UCSD-AML1 (cell line): ENCODE measurements at regions not wholly inside any gene's neighbourhood (a gene's known extent, or its start where the extent isn't known, plus 50 kb on each side); places are given as distances from the start of the nearest gene placed in this dataset.
"Not testable (repeated sequence)": the region's sequence is repeated elsewhere in the genome, so short reads cannot be mapped to it uniquely, and the experiment has no call there.

Experiments
- DNase-seq: peaks from one replicate; lab custom pipeline; 2025; ENCODE audit not compliant: unreplicated experiment; lab: John Stamatoyannopoulos, UW

DNA sequence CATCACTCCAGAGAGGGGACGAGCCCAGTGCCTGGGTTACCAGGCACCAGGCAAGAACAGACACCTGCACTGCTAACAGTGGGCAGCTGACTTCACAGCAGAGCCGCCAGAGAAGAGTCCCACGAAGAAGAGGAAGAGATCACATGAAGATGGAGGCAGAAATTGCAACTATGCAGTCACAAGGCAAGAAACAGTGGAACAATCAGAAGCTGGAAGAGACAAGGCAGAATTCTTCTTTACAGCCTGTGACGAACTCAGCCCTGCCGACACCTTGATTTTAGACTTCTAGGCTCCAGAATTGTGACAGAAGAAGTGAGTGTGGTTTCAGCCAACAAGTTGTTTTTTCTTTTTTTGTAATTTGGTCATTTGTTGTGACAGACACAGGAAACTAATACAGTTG lies 59.2 kb downstream of the IL12A start:
- DNase-seq = no peak

DNA sequence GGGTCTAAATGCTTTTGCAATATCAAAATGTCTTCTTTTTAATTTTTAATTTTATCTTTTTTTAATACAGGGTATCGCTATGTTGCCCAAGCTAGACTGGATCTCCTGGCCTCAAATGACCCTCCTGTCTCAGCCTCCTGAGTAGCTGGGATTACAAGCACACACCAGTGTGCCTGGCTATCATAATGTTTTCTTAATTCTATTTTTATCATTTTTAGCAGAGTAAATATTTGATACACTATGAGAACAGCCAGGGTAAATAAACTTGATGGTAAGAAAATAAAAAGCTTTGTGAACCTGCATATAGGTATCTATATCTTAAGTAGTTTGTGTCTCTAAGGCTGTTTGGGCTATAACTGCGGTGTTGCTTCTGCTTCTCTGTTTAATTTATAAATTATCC lies 60.4 kb downstream of the IL12A start:
- DNase-seq = no peak

DNA sequence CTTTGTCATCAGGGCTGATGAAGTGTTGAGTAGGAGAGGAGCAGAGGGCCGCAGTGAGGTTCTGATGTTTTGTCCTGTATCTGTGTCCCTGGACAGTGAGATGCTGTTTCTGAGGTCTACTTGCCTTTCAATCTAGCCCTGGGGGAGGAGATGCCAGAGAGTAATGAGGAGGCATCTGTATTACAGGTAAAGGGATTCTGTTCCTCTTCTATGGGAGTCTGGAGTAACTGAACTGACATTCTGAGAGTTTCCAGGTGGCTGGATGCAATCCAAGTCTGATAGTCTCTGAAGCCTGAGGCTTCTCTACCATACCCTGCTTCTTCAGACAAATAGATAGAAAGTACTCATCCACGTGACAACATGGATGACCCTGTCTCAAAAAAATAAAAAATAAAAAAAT lies 60.9 kb downstream of the IL12A start:
- no peak for DNase-seq

DNA sequence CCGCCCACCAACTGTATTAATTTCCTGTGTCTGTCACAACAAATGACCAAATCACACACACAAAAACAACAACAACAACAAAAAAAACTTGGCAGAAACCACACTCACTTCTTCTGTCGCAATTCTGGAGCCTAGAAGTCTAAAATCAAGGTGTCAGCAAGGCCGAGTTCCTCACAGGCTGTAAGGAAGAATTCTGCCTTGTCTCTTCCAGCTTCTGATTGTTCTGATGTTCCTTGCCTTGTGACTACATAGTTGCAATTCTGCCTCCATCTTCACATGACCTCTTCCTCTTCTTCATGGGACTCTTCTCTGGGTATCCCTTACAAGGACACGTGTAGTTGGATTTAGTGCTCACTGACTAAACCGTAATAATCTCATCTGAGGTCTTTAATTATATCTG lies 61.4 kb downstream of the IL12A start:
- DNase-seq = no peak

DNA sequence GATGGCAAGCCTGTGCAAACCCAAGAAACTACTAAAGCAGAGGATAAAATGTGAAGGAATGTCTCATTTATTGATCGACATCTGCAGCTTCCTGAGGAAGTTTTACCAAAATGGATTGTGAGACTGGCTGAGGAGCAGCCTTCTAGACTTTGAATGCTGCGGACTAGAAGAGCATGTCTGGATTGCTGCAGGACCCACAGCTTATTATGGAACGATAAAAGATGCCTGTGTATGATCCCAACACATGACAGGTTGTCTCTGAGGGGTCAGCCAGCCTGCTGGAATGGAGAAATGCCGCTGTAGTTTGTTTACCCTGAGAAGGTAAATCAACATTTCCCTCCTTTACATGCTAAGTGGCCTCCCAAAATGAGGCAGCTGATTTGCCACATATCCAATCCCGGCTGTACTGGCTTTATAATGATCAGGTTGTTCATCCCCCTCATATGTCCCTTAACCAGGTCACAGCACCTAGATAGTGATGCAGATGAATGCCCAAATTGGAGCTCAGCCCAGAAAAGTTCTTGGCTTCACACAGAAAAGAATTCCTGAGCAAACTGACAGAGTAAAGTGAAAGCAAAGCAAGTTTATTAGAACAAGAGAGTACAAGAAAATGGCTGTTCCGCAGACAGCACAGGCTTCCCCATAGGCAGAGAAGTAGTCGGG lies 63.9 kb downstream of the IL12A start:
- DNase-seq = no peak

DNA sequence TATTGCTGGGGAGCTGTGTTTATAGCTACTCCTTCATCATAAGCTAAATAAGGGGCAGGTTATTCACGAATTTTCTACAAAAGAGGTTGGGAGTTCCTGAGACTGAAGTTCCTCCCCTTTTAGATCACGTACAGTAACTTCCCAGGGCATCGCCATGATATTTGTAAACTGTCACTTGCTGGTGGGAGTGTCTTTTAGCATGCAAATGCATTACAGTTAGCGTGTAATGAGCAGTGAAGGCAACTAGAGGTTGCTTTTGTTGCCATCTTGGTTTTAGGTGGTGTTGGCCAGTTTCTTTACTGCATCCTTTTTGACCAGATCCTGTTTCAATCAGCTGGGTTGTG lies 64.4 kb downstream of the IL12A start:
- DNase-seq = no peak

DNA sequence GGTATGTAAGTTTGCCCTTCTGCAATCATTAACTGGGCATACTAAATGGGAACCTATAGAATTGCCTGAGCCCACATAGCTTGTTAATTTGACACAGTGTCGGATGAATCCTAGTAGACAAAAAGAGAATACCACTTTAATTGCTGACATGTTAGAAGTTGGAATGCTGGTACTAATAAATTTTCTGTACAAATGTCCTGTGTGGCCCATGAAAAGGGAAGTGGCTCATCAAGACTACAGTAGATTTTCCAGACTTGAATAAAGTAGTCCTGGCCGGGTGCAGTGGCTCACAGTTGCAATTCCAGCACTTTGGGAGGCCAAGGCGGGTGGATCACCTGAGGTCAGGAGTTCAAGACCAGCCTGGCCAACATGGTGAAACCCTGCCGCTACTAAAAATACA lies 66.2 kb downstream of the IL12A start:
- not testable (repeated sequence) for DNase-seq

DNA sequence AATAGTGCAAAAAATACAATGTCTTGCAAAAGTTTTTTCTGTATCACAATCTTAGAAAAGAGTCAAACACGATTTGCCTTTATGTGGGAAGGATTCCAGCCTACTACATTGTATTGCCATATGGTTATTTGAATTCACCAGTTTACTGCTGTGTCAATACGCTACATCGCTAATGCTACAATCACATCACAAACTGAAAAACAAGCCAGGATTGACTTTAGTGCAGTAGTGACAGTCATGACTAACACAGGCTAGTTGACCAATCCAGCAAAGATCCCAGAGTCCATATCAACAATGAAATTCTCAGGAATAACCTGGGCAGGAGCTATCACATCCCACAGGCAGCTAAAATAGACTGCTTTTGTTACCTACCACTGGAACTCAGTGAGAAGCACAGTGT lies 67.0 kb downstream of the IL12A start:
- no peak for DNase-seq

DNA sequence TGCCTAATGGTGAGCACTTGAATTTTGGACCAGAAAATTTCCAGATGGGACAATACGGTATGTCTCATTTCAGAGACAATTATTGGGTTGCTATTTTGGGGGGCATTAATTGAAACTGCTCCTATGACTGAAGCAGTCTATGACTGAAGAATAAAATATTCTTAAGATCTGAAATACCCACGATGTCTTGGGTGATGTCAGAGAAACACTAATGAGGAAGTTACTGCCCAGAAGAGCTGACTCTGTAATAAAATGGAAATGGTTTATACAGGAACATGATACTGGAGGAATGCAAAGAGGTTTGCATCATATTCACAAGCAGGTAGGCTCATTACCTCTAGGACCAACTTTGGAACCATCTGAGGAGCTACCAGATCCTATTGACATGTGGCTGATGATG lies 68.7 kb downstream of the IL12A start:
- DNase-seq = no peak

DNA sequence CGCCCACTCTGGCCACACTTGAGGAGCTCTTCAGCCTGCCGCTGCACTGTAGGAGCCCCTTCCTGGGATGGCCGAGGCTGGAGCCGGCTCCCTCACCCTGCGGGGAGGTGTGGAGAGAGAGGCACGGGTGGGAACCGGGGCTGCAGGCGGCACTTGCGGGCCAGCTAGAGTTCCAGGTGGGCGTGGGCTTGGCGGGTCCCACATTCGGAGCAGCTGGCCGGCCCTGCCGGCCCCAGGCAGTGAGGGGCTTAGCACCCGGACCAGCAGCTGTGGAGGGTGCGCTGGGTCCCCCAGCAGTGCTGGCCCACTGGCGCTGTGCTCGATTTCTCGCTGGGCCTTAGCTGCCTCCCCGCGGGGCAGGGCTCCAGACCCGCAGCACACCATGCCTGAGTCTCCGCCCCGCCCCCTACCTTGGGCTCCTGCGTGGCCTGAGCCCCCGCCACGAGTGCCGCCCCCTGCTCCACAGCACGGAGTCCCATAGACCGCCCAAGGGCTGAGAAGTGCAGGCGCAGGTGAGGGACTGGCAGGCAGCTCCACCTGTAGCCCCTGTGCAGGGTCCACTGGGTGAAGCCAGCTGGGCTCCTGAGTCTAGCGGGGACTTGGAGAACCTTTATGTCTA lies 71.9 kb downstream of the IL12A start:
- no peak for DNase-seq

DNA sequence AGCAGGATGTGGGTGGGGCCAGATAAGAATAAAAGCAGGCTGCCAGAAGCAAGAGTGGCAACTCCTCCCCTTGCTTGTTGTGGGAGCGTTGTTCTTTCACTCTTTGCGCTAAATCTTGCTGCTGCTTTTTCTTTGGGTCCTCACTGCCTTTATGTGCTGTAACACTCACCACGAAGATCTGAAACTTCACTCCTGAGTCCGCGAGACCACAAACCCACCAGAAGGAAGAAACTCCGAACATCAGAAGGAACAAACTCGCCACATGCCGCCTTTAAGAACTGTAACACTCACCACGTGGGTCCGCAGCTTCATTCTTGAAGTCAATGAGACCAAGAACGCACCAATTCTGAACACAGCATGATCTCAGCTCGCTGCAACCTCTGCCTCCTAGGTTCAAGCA lies 72.9 kb downstream of the IL12A start:
- DNase-seq = no peak

DNA sequence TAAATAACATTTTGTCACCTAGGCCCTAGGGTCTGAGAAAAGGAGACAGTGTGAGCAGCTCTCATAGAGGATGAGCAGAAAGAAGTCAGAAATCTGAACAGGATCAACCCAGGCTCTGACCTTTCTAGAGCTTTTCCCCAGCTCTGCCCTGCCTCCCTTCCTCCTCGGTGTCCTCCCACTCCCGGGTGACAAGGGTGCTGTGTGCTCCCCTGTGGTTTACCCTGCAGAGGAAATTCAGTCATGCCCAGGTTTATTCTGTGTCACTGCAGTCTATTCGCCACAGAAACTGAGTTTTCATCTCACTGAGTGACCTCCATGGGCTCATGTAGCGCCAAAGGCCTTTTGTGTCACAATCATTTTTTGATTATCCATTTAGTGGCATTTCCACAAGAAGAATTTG lies 76.6 kb downstream of the IL12A start:
- no peak for DNase-seq

DNA sequence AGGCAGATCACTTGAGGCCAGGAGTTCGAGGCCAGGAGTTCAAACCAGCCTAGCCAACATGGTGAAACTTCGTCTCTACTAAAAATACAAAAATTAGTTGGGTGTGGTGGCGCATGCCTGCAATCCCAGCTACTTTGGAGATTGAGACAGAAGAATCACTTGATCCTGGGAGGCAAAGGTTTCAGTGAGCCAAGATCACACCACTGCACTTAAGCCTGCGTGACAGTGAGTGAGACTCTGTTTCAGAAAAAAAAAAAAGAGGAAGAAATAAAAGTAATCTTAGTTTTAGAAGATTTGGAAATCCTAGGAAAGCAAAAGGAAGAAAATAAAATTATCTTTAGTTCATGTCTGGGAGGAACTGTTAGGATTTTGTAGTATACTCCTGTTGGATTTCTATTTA lies 77.2 kb downstream of the IL12A start:
- no peak for DNase-seq

DNA sequence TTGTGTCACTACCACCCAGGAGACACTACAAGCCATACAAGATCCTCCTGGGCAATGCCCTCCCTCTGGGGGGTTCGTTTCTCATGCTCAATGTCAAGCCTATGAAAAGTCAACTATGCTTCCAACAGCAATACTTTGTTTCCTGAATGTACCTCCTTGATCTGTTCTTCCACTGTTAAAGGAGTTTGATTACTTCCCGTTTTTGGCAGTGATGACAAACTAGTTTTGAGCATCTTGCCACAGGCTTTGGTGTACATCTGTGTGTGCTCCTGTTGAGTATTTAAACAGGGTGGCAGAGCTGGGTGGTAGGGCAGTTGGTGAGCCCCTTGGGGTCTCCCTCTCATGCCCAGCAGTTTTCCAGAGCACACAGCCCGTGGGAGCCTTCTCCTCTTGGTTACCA lies 81.4 kb downstream of the IL12A start:
- peak; percentile 12 for DNase-seq

DNA sequence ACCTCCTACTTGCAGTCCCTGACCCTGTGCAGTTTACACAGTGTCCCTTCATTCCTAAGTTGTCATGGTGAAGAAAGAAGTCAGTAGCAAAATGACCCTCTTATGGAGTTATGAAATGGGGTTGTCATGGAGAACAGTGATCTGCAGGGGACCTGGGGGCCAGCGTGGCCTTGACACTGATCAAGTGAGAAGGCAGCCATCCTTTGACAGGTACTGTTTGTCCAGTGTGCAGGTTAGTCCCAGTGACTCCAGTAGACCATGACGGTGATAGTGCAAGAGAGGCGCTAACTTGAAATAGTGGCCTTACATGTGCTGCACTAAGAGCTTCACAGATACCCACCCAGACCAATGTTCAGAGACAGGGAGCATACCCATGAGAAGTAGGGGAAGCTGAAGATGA lies 87.9 kb downstream of the IL12A start:
- no peak for DNase-seq

DNA sequence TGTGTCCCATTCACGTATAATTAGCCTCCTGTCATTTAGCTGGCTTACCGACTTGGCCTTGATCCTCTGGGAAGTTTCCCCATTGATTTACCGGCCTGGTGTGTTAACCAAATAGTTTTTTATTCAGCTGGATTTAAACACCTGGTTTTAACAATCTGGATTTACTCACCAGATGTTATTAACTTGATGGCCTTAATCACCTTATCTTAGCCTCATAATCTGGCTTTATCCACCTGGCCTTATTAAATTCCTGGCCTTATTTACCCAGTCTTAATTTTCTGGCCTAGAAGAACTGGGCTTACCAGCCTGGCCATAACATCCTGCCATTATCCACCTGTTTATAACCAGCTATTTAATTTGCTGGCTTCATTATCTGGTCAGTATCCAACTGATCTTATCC lies 89.9 kb downstream of the IL12A start:
- DNase-seq = no peak

DNA sequence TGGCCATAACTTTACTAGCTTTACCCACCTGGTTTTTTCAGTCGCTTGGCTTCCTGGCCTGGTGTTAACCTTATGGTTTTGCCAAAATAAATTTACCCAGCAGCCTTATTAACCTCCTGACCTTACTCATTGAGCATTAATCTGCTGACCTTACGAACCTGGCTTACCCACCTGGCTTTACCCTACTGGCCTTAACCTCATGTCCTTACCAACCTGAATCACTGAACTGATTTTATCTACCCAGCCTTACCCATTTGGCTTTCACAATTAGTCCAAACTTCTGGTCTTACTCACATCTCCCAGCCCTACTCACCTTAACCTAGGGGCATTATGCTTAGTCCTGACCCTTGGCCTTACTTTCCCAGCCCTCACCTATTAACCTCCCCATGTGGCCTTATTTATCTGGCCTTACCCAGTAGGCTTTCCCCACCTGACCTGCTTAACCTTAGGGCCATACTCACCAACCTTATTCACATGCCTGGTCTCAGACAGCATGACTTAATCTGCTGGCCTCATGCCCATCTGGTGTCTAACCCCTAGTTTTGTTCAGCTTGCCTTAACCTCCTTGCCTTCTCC lies 93.4 kb downstream of the IL12A start:
- DNase-seq = no peak

DNA sequence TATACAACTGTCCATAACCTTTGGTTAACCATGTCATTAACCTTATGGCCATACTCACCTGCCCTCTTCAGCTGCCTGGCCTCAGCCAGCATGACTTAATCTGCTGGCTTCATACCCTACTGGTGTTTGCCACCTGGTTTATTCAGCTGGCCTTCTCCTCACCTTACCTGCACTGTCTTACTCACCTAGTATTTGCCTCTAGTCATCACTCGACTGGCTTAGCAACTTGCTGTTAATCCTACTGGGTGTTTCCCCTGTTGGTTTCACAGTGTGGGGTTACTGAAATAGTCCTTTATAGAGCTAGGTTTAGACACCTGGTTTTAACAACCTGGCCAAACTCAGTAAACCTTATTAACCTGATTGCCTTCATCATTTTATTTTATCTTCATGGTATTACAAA lies 96.4 kb downstream of the IL12A start:
- DNase-seq = no peak

DNA sequence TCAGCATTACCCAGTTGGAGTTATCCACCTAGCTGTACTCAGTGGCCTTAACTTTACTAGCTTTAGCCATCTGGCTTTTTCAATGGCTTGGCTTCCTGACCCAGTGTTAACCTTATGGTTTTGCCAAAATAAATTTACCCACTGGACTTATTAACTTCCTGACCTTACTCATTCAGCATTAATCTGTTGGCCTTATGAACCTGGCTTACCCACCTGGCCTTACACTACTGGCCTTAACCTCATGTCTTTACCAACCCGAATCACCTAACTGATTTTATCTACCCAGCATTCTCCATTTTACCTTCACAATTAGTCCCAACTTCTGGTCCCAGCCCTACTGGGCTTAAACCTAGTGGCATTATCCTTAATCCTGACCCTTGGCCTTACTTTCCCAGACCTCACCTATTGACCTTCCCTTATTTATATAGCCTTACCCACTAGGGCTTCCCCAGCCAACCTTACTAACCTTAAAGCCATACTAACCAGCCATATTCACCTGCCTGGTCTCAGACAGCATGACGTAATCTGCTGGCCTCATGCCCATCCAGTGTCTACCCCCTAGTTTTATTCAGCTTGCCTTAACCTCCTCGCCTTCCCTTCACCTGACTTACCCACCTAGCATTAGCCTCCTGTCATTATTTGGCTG lies 100.0 kb downstream of the IL12A start:
- DNase-seq = no peak

DNA sequence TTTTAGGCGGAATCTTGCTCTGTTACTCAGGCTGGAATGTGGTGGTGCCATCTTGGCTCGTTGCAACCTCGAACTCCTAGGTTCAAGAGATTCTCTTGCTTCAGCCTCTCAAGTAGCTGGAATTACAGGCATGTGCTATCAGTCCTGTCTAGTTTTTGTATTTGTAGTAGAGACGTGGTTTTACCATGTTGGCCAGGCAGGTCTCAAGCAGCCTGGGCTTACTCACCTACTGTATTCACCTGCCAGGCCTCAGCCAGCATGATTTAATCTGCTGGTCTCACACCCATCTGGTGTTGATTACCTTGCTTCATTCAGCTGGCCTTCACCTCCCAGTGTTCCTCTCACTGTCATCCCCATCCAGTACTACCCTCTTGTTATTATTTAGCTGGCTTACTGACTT lies 102.0 kb downstream of the IL12A start:
- no peak for DNase-seq

DNA sequence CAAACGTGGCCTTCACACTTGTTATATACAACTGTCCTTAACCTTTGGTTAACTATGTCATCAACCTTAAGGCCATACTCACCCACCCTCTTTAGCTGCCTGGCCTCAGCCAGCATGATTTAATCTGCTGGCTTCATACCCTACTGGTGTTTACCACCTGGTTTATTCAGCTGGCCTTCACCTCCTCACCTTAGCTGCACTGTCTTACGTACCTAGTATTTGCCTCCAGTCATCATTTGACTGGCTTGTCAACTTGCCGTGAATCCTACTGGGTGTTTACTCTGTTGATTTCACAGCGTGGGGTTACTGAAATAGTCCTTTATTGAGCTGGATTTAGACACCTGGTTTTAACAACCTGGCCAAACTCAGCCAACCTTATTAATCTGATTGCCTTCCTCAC lies 102.8 kb downstream of the IL12A start:
- no peak for DNase-seq

DNA sequence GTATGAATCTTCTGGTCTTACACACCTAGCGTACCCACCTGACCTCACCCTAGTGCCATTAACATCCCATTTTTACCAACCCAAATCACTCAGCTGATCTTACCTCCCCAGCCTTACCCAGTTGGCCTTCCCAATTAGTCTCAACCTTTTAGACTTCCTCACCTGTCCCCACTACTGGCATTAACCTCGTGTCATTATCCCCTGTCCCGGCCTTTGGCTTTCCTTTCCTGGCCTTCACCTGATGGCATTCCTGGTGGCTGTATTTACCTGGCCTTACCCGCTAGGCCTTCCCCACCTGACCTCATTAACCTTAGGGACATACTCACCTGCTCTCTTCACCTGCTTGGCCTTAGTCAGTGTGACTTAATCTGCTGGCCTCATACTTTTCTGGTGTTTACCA lies 104.1 kb downstream of the IL12A start:
- DNase-seq = no peak

DNA sequence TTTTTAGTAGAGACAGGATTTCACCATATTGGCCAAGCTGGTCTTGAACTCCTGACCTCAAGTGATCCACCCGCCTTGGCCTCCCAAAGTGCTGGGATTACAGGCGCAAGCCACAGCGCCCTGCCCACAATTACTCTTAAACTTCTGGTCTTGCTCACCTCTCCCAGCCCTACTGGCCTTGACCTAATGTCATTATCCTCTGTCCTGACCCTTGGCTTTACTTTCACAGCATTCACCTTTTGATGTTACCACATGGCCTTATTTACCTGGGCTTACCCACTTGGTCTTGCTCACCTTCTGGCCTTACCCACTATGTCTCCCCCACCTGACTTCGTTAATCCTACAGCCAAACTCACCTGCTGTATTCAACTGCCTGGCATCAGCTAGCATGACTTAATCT lies 105.9 kb downstream of the IL12A start:
- no peak for DNase-seq
